ENCODE measurements at regions not wholly inside any gene's neighbourhood (a gene's known extent, or its start where the extent isn't known, plus 50 kb on each side); places are given as distances from the start of the nearest gene placed in this dataset.

DNA sequence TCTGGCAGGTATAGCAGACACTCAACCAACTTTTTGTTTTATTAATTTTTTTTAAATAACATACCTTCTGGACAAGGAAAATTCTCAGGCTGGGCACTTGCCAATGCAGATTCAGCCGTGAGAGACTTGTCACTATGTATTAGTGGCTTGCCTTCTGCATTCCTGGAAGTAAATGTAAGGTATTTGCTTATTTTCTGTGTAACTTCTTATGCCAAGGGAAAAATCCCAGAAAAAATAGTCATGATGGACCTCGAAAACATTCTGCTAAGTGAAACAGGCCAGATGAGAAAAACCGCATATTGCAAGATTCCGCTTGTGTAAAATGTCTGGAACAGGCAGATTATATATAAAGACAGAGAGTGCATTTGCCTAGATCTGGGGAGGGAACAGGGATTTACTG, 260.3 kb upstream of the DAPK1 start:
- DNase-seq (ENCODE audit: low read depth, low spot score) = no peak

GRCh38 chr9:87238545-87238944, 259.1 kb upstream of the DAPK1 start:
- Histone ChIP-seq H3K9me3 (ENCODE audit: control insufficient read depth, insufficient read depth, low read length) (no peaks in the 10 kb centered on the region), H3K27ac (ENCODE audit: low read depth, low read length) (no peak overlapping the region), H3K4me3 (ENCODE audit: low read depth, low read length) (no peak overlapping the region), H3K27me3 (ENCODE audit: control insufficient read depth, insufficient read depth, low read length) (no peaks in the 10 kb centered on the region)
- ChIA-PET POLR2A (no interaction called here), CTCF (no interaction called here)
- DNase-seq (ENCODE audit: low read depth, low spot score) = no peak
- no peak for TF ChIP-seq CTCF (IDR thresholded peaks at IDR 0.05; ENCODE audit: low read depth, low read length)

More for the DNA sequence above, 260.3 kb upstream of the DAPK1 start:
- no peaks in the 10 kb centered on the region for H3K9me3 ChIP-seq (ENCODE audit: control insufficient read depth, insufficient read depth, low read length)
- ChIA-PET POLR2A (no interaction called here), CTCF (no interaction called here)
- no peak for TF ChIP-seq CTCF (IDR thresholded peaks at IDR 0.05; ENCODE audit: low read depth, low read length)
- no peak overlapping the region for H3K4me3 ChIP-seq (ENCODE audit: low read depth, low read length)
- H3K27ac ChIP-seq (ENCODE audit: low read depth, low read length) = no peak overlapping the region
- H3K27me3 ChIP-seq (ENCODE audit: control insufficient read depth, insufficient read depth, low read length) = no peaks in the 10 kb centered on the region

GRCh38 chr9:87239312-87239711, 258.4 kb upstream of the DAPK1 start:
- TF ChIP-seq CTCF (IDR thresholded peaks at IDR 0.05; ENCODE audit: low read depth, low read length) = no peak
- H3K9me3 ChIP-seq (ENCODE audit: control insufficient read depth, insufficient read depth, low read length) = no peaks in the 10 kb centered on the region
- H3K4me3 ChIP-seq (ENCODE audit: low read depth, low read length) = no peak overlapping the region
- CTCF ChIA-PET = no interaction called here
- DNase-seq (ENCODE audit: low read depth, low spot score) = no peak
- no peak overlapping the region for H3K27ac ChIP-seq (ENCODE audit: low read depth, low read length)
- H3K27me3 ChIP-seq (ENCODE audit: control insufficient read depth, insufficient read depth, low read length) = no peaks in the 10 kb centered on the region
- POLR2A ChIA-PET = no interaction called here

- Histone ChIP-seq H3K27me3 (ENCODE audit: control insufficient read depth, insufficient read depth, low read length) (peaks cover under 1% of the 10 kb centered on the region), H3K9me3 (ENCODE audit: control insufficient read depth, insufficient read depth, low read length) (no peaks in the 10 kb centered on the region), H3K27ac (ENCODE audit: low read depth, low read length) (no peak overlapping the region), H3K4me3 (ENCODE audit: low read depth, low read length) (no peak overlapping the region)
- no peak for TF ChIP-seq CTCF (IDR thresholded peaks at IDR 0.05; ENCODE audit: low read depth, low read length)
- ChIA-PET CTCF (no interaction called here), POLR2A (no interaction called here)
- no peak for DNase-seq (ENCODE audit: low read depth, low spot score)
These were observed 254.1 kb upstream of the DAPK1 start for GRCh38 chr9:87243602-87244001.

DNA sequence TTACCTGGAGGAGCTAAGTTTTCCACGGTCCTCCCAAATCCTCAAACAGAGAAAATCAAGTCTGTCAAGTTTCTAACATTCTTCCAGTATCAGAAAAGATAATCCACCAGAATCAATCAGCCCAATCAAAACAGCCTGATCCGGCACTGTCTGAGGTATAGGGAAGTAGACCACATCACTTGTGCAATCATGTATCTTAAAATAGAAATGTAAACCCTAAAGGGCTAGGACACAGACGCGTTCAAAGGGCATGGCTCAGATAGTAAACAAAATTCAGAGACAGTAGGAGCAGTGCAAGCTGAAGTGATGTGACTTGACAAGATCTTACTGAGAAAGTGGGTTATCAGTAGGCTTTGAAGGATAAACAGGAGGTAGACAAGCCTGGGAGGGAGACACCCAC, 252.4 kb upstream of the DAPK1 start:
- no peak overlapping the region for H3K27ac ChIP-seq (ENCODE audit: low read depth, low read length)
- no peak for DNase-seq (ENCODE audit: low read depth, low spot score)
- no peaks in the 10 kb centered on the region for H3K9me3 ChIP-seq (ENCODE audit: control insufficient read depth, insufficient read depth, low read length)
- ChIA-PET POLR2A (no interaction called here), CTCF (no interaction called here)
- H3K27me3 ChIP-seq (ENCODE audit: control insufficient read depth, insufficient read depth, low read length) = peaks cover 2% of the 10 kb centered on the region
- H3K4me3 ChIP-seq (ENCODE audit: low read depth, low read length) = no peak overlapping the region
- TF ChIP-seq CTCF (IDR thresholded peaks at IDR 0.05; ENCODE audit: low read depth, low read length) = no peak
